GM18517 (cell line): ENCODE measurements at regions not wholly inside any gene's neighbourhood (a gene's known extent, or its start where the extent isn't known, plus 50 kb on each side); places are given as distances from the start of the nearest gene placed in this dataset.
"Not testable (repeated sequence)": the region's sequence is repeated elsewhere in the genome, so short reads cannot be mapped to it uniquely, and the experiment has no call there.

Experiments
- ATAC-seq: cut with Tn5 transposase; IDR thresholded peaks from one replicate; pipeline ENCODE4 v1.9.1; 2021; ENCODE audit warnings: mild to moderate bottlenecking, moderate library complexity; ENCODE audit not compliant: unreplicated experiment

- no peak for ATAC-seq
Observed at GRCh38 chr2:56770490-56770889, 586.7 kb downstream of the CCDC85A start.

- no peak for ATAC-seq
Observed at GRCh38 chr2:56784046-56784445, 600.3 kb downstream of the CCDC85A start.

- ATAC-seq: no peak
Observed at GRCh38 chr2:56801214-56801613, 617.4 kb downstream of the CCDC85A start.

DNA sequence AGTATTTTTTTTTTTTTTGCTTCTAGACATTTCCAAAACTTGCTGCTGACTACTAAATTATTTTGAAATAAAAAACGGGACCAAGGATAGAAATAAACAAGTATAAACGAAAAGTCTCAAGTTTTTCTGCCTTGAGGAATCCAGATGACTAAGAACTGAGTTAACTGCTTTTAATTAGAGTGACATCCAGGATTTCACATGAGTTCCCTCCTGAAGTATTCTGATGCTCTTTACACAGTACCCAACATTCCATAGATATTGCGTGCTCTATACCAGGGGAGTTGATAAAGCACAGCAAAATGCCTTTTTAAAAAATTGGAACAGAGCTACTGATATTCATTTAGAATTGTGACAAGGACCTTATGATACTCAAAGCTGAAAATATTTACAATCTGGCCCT lies 618.0 kb downstream of the CCDC85A start:
- ATAC-seq: no peak

GRCh38 chr2:56803596-56803995 lies 619.8 kb downstream of the CCDC85A start:
- no peak for ATAC-seq

- no peak for ATAC-seq
Observed at GRCh38 chr2:56806924-56807323, 623.1 kb downstream of the CCDC85A start.

DNA sequence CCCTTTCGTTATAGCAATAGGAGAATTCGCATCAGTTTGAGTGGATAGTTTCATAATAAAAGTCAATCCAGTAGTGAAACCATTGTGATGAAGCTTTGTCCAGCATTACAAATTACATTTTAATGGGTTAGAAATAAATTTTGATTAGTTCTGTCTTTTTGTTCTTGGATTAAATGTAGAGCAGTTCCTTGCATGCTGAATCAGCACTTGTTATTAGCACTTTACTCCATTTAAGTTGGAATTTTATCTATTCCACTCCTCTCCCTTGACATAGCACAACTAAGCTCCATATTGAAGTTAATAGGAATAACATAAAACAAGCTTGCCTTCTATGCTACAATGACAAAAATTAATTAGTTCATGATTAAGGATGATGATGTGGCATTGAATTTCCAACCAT lies 624.1 kb downstream of the CCDC85A start:
- no peak for ATAC-seq

DNA sequence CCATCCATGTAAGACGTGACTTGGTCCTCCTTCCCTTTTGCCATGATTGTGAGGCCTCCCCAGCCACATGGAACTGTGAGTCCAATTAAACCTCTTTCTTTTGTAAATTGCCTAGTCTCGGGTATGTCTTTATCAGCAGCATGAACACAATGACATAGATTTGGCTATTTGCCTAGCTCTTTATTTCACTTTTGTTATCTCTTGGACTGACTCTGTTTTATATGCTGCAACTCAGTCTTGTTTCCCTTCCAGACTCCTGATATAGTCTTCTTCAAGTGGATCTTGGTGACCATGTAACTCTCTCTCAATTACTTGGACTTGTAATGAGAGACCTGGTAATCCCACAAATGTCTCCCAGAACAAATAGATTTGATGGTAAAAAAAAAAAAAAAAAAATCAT lies 627.6 kb downstream of the CCDC85A start:
- ATAC-seq: no peak

GRCh38 chr2:56812432-56812831 lies 628.6 kb downstream of the CCDC85A start:
- no peak for ATAC-seq

GRCh38 chr2:56813490-56813889 lies 629.7 kb downstream of the CCDC85A start:
- no peak for ATAC-seq

- ATAC-seq: no peak
Observed at GRCh38 chr2:56816666-56817065, 632.9 kb downstream of the CCDC85A start.

DNA sequence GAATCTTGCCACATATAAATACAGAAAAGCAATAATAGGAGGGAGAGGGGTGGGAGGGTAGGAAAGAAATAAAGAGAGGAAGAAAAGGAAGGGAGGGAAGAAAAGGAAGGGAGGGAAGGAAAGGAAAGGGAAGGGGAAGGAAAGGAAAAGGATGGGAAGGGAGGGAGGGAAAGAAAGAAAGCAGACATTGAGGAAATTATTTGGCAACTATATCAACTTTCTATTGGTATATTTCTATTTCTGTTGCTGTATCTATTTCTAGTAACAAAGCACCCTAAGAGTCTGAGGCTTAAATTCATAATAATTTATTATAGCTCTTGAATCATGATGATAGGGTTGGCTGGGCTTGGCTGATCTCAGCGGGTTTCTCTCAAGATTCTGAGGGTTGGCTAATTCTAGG lies 648.0 kb downstream of the CCDC85A start:
- no peak for ATAC-seq

DNA sequence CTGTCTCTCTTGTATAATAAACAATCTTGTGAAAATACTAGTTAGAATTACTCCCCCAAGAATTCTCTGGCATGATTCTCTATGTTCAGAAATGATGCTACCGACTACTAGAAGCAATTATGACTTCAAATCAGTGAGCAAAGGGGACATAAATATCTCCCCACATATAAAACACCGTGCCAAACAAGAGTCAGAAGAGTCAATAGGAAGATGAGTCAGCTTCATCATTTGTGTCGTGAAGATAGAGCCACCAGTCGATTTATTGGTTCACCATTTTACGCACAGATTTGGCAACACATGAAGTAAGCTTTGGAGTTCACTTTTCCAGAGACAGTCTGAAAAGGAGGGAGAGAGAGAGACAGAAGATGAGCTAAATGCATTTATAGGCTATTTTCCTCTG lies 650.9 kb downstream of the CCDC85A start:
- no peak for ATAC-seq

GRCh38 chr2:56840009-56840408 lies 656.2 kb downstream of the CCDC85A start:
- ATAC-seq: not testable (repeated sequence)

DNA sequence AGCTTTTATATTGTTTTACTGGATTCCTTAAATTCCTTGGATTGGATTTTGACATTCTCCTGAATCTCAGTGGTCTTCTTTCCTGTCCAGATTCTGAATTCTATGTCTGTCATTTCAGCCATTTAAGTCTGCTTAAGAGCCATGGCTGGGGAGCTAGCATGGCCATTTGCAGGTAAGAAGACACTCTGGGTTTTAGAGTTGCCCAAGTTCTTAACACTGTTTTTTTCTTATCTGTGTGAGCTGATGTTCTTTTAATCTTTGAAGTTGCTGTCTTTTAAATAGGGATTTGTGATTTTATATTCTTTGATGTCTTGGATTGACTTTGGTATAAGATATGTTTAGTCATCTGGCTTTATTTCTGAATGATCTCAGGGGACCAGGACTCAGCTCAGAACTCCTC lies 677.2 kb downstream of the CCDC85A start:
- no peak for ATAC-seq

DNA sequence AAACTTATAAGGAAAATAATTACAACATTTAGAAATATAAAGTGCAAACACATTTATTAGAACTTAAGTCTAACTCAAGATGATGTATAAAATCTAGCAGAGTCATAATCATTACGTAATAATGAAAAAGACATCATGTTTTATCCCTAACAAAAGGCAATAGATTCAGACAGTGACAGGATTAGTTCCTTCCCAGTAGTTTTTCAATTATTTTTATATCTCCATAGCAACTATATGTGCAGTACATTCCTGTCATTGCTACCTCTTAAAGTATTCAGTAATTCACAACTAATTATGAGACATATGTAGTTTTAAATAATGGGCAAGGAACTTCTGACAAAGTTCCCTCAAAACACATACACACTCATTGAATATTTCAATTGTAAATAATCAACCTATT lies 687.9 kb downstream of the CCDC85A start:
- ATAC-seq: no peak

DNA sequence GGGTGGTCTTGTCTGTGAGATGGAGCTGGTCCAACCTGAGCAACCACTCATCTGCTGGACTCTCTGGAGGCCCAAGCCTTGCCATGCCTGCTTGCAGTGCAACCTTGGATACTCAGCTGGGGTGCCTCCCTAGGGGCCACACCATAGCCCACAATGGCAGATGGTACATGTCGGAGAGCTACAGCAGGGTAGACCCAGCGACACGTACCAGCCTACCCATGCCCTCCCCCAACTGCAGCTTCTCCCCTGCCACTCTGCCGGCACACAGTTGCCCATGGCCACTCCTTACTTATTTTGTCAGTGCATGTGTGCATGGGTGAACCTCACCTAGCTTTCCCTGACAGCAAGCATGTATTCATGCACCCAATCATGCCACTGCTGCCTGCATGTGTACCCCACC lies 690.9 kb downstream of the CCDC85A start:
- no peak for ATAC-seq

GRCh38 chr2:56889738-56890137 lies 705.9 kb downstream of the CCDC85A start:
- ATAC-seq: no peak

GRCh38 chr2:56892382-56892781 lies 708.6 kb downstream of the CCDC85A start:
- ATAC-seq: no peak

DNA sequence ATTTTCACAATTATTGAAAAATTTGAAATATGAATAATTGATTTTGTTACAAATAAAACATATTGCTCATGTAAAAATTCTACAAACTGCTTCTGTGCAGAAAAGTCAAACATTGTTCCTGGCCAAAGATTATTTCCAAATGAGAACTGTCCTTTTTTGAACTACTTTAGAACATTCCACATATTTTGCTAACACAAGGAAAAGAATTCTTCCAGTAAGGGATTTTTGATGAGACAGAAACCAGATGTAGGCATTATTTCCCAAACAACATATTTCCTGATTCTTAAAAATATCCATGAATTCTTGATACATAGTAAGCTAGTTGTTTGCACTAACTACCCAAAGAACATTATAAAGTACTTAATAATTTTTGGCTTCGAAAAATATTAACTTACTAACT lies 715.2 kb downstream of the CCDC85A start:
- ATAC-seq: no peak

- no peak for ATAC-seq
Observed at GRCh38 chr2:56912490-56912889, 728.7 kb downstream of the CCDC85A start.

DNA sequence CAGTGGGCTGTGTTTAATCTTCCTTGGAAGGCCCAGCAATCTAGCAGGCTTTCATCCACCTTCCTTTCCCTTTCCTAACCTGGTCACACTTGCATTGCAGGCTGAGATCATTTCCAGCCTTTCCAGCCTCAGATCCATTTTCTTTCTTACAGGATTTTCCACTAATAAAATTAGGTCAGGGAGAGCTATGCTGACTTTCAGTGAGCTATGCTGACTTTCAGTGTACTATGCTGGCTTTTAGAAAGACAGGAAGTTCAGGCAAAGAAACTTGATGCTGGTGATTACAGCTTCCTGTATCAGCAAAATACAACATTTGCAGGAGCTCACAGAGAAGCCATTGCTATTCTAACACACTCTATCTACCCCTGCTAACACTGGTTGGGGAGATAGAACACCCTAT lies 735.0 kb downstream of the CCDC85A start:
- no peak for ATAC-seq

GRCh38 chr2:56933976-56934375 lies 750.2 kb downstream of the CCDC85A start:
- ATAC-seq: no peak

GRCh38 chr2:56934866-56935265 lies 751.1 kb downstream of the CCDC85A start:
- no peak for ATAC-seq
